ENCODE measurements at regions not wholly inside any gene's neighbourhood (a gene's known extent, or its start where the extent isn't known, plus 50 kb on each side); places are given as distances from the start of the nearest gene placed in this dataset.

DNA sequence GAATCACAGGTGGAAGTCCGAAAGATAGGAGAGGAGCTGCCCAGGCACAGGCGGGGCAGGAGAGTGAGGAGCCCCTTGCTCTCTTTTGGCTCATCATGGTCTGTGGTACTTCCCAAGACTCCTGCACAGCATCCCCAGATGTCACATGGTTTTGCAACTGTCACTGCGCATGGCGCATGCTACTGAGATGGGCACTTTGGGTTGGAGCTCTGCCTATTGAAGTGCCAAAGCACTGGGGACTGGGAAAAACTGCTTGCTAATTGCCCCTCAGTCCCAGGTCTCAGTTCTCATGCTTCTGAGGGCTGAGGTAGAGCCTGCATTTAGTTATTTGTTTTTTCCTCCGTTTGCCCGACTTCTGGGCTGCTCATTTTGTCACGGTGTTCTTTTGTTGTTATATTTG lies 156.8 kb upstream of the CDH13 start:
- no peaks in the 10 kb centered on the region for H3K36me3 ChIP-seq (ENCODE audit: low read depth)

DNA sequence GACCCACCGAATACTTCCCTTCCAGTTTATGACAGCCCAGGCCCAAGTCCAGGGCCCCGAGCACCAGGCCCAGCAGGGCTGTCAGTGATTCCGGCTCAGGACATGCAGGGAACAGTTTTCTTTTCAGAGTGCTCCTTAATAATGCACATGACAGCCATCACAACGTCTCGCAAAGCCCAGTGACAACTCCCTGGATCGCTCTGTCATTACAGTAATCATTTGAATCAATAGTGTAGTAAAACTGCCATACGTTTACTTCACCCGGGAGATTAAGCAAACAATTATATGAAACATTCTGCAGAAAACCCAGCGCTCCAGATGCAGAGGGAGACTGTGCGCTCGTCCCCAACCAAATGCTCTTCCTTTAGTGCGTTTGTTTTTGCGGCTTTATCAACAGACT lies 162.6 kb upstream of the CDH13 start:
- Histone ChIP-seq H3K9me2 (ENCODE audit: insufficient read depth) (no peaks in the 10 kb centered on the region), H3K9me3 (ENCODE audit: insufficient read depth, low read depth) (no peaks in the 10 kb centered on the region), H2AFZ (no peak overlapping the region), H3F3A (ENCODE audit: insufficient read depth, low read depth) (no peaks in the 10 kb centered on the region), H3K79me2 (ENCODE audit: low read depth) (no peaks in the 10 kb centered on the region), H3K27me3 (ENCODE audit: insufficient read depth, low read depth) (peaks cover 32% of the 10 kb centered on the region; the same call in 1 of the 2 replicates), H3K4me1 (replicated peaks; ENCODE audit: insufficient read depth) (no peaks in the 10 kb centered on the region), H4K20me1 (ENCODE audit: insufficient read depth) (no peaks in the 10 kb centered on the region), H3K36me3 (ENCODE audit: low read depth) (no peaks in the 10 kb centered on the region), H3K4me3 (no peak overlapping the region), H3K4me2 (no peak overlapping the region), H3K27ac (no peak overlapping the region)
- intact Hi-C loops (cut with micrococcal nuclease; ENCODE audit: unreplicated experiment), result no loop called here
- POLR2A ChIA-PET (ENCODE audit: unreplicated experiment), result no interaction called here
- no peak for TF ChIP-seq EZH2 (IDR thresholded peaks at IDR 0.05; ENCODE audit: low read depth)
- CTCF ChIA-PET, result no interaction called here
- DNase-seq, result no peak
- no TSS peak for BruUV-seq (replicated peaks)

More for the DNA sequence above, 156.8 kb upstream of the CDH13 start:
- intact Hi-C loops (cut with micrococcal nuclease; ENCODE audit: unreplicated experiment), result no loop called here
- Histone ChIP-seq H3K79me2 (ENCODE audit: low read depth) (no peaks in the 10 kb centered on the region), H3K9me2 (ENCODE audit: insufficient read depth) (no peaks in the 10 kb centered on the region), H2AFZ (no peak overlapping the region), H3K4me3 (no peak overlapping the region), H3K9me3 (ENCODE audit: insufficient read depth, low read depth) (no peaks in the 10 kb centered on the region), H4K20me1 (ENCODE audit: insufficient read depth) (no peaks in the 10 kb centered on the region), H3F3A (ENCODE audit: insufficient read depth, low read depth) (no peaks in the 10 kb centered on the region), H3K27ac (no peak overlapping the region), H3K27me3 (ENCODE audit: insufficient read depth, low read depth) (peaks cover 52% of the 10 kb centered on the region), H3K4me1 (replicated peaks; ENCODE audit: insufficient read depth) (no peaks in the 10 kb centered on the region), H3K4me2 (no peak overlapping the region)
- ChIA-PET CTCF (no interaction called here), POLR2A (ENCODE audit: unreplicated experiment) (no interaction called here)
- TF ChIP-seq CTCF (conservative IDR thresholded peaks at IDR 0.05) (no peak), EZH2 (IDR thresholded peaks at IDR 0.05; ENCODE audit: low read depth) (no peak)
- DNase-seq, result no peak
- BruUV-seq (replicated peaks), result no TSS peak

DNA sequence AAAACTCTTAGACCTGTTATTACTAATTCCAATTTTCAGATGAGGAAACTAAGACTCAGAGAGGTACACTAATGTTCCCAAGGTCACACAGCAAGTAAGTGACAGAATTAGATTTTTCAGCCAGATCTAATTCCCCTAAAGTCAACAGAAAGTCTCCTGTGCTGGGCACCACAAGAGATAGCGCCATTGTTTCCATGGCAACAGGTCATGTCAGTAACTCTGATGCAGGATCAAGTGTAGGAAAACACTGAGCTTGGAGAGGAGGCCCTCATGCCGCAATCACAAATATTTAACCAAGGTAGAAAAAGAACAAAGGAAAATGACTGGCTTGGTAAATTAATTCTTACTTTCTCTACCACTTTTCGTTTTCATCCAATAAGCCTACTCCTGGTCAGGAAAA lies 166.0 kb upstream of the CDH13 start:
- H3K4me1 ChIP-seq (replicated peaks; ENCODE audit: insufficient read depth), result no peaks in the 10 kb centered on the region
- CTCF ChIA-PET, result no interaction called here
- intact Hi-C loops (cut with micrococcal nuclease; ENCODE audit: unreplicated experiment), result no loop called here
- POLR2A ChIA-PET (ENCODE audit: unreplicated experiment), result no interaction called here
- H2AFZ ChIP-seq, result no peak overlapping the region
- no peaks in the 10 kb centered on the region for H4K20me1 ChIP-seq (ENCODE audit: insufficient read depth)
- no peaks in the 10 kb centered on the region; the same call in 1 of the 2 replicates for H3K9me3 ChIP-seq (ENCODE audit: insufficient read depth, low read depth)
- no TSS peak for BruUV-seq (replicated peaks)
- H3K4me2 ChIP-seq, result no peak overlapping the region
- H3K79me2 ChIP-seq (ENCODE audit: low read depth), result no peaks in the 10 kb centered on the region
- H3F3A ChIP-seq (ENCODE audit: insufficient read depth, low read depth), result no peaks in the 10 kb centered on the region
- H3K36me3 ChIP-seq (ENCODE audit: low read depth), result no peaks in the 10 kb centered on the region
- no peaks in the 10 kb centered on the region for H3K9me2 ChIP-seq (ENCODE audit: insufficient read depth)
- no peak overlapping the region for H3K27ac ChIP-seq
- TF ChIP-seq EZH2 (IDR thresholded peaks at IDR 0.05; ENCODE audit: low read depth) (no peak), CTCF (conservative IDR thresholded peaks at IDR 0.05) (no peak)
- DNase-seq, result no peak
- H3K27me3 ChIP-seq (ENCODE audit: insufficient read depth, low read depth), result peaks cover 30% of the 10 kb centered on the region; the same call in 1 of the 2 replicates
- no peak overlapping the region for H3K4me3 ChIP-seq

- POLR2A ChIA-PET (ENCODE audit: unreplicated experiment), result no interaction called here
- Histone ChIP-seq H3K9me2 (ENCODE audit: insufficient read depth) (no peaks in the 10 kb centered on the region), H3K4me3 (no peak overlapping the region), H3K27me3 (ENCODE audit: insufficient read depth, low read depth) (peaks cover 27% of the 10 kb centered on the region; the same call in 1 of the 2 replicates), H3K36me3 (ENCODE audit: low read depth) (no peaks in the 10 kb centered on the region), H3K4me1 (replicated peaks; ENCODE audit: insufficient read depth) (no peaks in the 10 kb centered on the region), H3K9me3 (ENCODE audit: insufficient read depth, low read depth) (no peaks in the 10 kb centered on the region; the same call in 1 of the 2 replicates), H3K79me2 (ENCODE audit: low read depth) (no peaks in the 10 kb centered on the region), H3K27ac (no peak overlapping the region), H3K4me2 (no peak overlapping the region), H4K20me1 (ENCODE audit: insufficient read depth) (no peaks in the 10 kb centered on the region), H2AFZ (no peak overlapping the region), H3F3A (ENCODE audit: insufficient read depth, low read depth) (no peaks in the 10 kb centered on the region)
- intact Hi-C loops (cut with micrococcal nuclease; ENCODE audit: unreplicated experiment), result no loop called here
- CTCF ChIA-PET, result no interaction called here
- TF ChIP-seq EZH2 (IDR thresholded peaks at IDR 0.05; ENCODE audit: low read depth), result no peak
- no peak for TF ChIP-seq CTCF (conservative IDR thresholded peaks at IDR 0.05)
- no TSS peak for BruUV-seq (replicated peaks)
- DNase-seq, result no peak
Measured at GRCh38 chr16:82459580-82460256, 167.1 kb upstream of the CDH13 start.

Data from PC-9 (cell line).